Lung (tissue), 11 donors: ENCODE measurements at regions not wholly inside any gene's neighbourhood (a gene's known extent, or its start where the extent isn't known, plus 50 kb on each side); places are given as distances from the start of the nearest gene placed in this dataset.

Experiments
- ATAC-seq: fragments of 200-7000 bp; cut with Tn5 transposase; one replicate; pipeline ENCODE4 v1.9.1; 2020; ENCODE audit warnings: moderate number of reproducible peaks; ENCODE audit not compliant: insufficient read depth, low FRiP score
- DNase-seq, 3 donors: peaks; one replicate each; pipeline ENCODE4 v3.0.0-alpha.2; 2013 to 2017
- H3K27ac ChIP-seq, 2 donors: one replicate each; pipeline ENCODE4 v1.5.1; 2013; ENCODE audit warnings: mild to moderate bottlenecking in 2 of 2, moderate library complexity in 2 of 2, control low read depth in 1 of 2, inconsistent platforms in 1 of 2, low read depth in 1 of 2, low read length in 1 of 2
- H3K27me3 ChIP-seq, 3 donors: one replicate each; pipeline ENCODE4 v1.5.1; 2013; ENCODE audit warnings: low read length in 2 of 3; ENCODE audit not compliant: control insufficient read depth in 3 of 3, insufficient read depth in 3 of 3
- H3K36me3 ChIP-seq, 4 donors: one replicate each; pipeline ENCODE4 v1.5.1; 2013; ENCODE audit warnings: low read length in 4 of 4, mild to moderate bottlenecking in 1 of 4, moderate library complexity in 1 of 4; ENCODE audit not compliant: control insufficient read depth in 4 of 4, insufficient read depth in 4 of 4
- H3K4me1 ChIP-seq, 5 donors: one replicate each; pipeline ENCODE4 v1.5.1; 2013; ENCODE audit warnings: low read length in 5 of 5, mild to moderate bottlenecking in 2 of 5, moderate library complexity in 1 of 5; ENCODE audit not compliant: control insufficient read depth in 5 of 5, insufficient read depth in 5 of 5
- H3K4me3 ChIP-seq: one replicate; pipeline ENCODE4 v1.5.1; 2013; ENCODE audit warnings: mild to moderate bottlenecking, control low read depth, moderate library complexity
- H3K9ac ChIP-seq, 2 donors: one replicate each; pipeline ENCODE4 v1.5.1; 2013; ENCODE audit warnings: low read length in 2 of 2, control low read depth in 1 of 2; ENCODE audit not compliant: insufficient read depth in 1 of 2
- H3K9me3 ChIP-seq, 4 donors: one replicate each; pipeline ENCODE4 v1.5.1; 2013; ENCODE audit warnings: low read length in 3 of 4, mild to moderate bottlenecking in 1 of 4, moderate library complexity in 1 of 4; ENCODE audit not compliant: control insufficient read depth in 4 of 4, insufficient read depth in 3 of 4
- CTCF ChIP-seq: IDR thresholded peaks from 2 replicates; pipeline ENCODE4 v1.5.1; 2012; ENCODE audit warnings: mild to moderate bottlenecking; ENCODE audit errors: control extremely low read depth, extremely low read depth
- WGBS, 2 donors: extraction: QIAGEN DNeasy Blood & Tissue Kit; methylation state at CpG; one replicate each; pipeline ENCODE4 v1.1.7; 2013; 5-methylcytosine and 5-hydroxymethylcytosine counted together
- donor health status: control.
- donor health status: control.
- donor health status: Bipolar disorder and iron deficiency.
- donor health status: healthy.
- donor health status: DM: yes; HTN: yes; CAD: no.

GRCh38 chr6:28771401-28772267, 152.2 kb downstream of the TRIM27 start:
- H3K9me3 ChIP-seq: peaks cover 0 to 34% (median 0%) of the 10 kb centered on the region in 4 donors
- H3K9ac ChIP-seq: no peak overlapping the region
- H3K27ac ChIP-seq: no peak overlapping the region
- H3K4me1 ChIP-seq: no peaks in the 10 kb centered on the region
- no peaks in the 10 kb centered on the region for H3K36me3 ChIP-seq
- no peak for ATAC-seq
- WGBS, 2 donors: 16 to 20% methylated on average over 19 of the region's 19 CpGs
- H3K27me3 ChIP-seq: peaks cover 9 to 100% (median 99%) of the 10 kb centered on the region in 3 donors
- DNase-seq: no peak
- TF ChIP-seq CTCF: no peak
- H3K4me3 ChIP-seq: no peak overlapping the region

- Histone ChIP-seq H3K36me3 (no peaks in the 10 kb centered on the region), H3K9me3 (peaks cover 0 to 27% (median 0%) of the 10 kb centered on the region in 4 donors), H3K9ac (no peak overlapping the region), H3K27me3 (peaks cover 16 to 97% (median 97%) of the 10 kb centered on the region in 3 donors), H3K4me3 (no peak overlapping the region), H3K27ac (no peak overlapping the region), H3K4me1 (no peaks in the 10 kb centered on the region)
- no peak for TF ChIP-seq CTCF
- DNase-seq (no peak), ATAC-seq (no peak)
- WGBS, 2 donors: 6% methylated on average over 32 of the region's 32 CpGs
Observed at GRCh38 chr6:28772480-28773381, 151.1 kb downstream of the TRIM27 start.

GRCh38 chr6:28774292-28775051, 149.3 kb downstream of the TRIM27 start:
- H3K36me3 ChIP-seq: no peaks in the 10 kb centered on the region
- TF ChIP-seq CTCF: no peak
- H3K9ac ChIP-seq: no peak overlapping the region
- H3K4me1 ChIP-seq: no peaks in the 10 kb centered on the region
- no peak for DNase-seq
- H3K9me3 ChIP-seq: peaks cover 0 to 24% (median 0%) of the 10 kb centered on the region in 4 donors
- peaks cover 16 to 96% (median 95%) of the 10 kb centered on the region in 3 donors for H3K27me3 ChIP-seq
- ATAC-seq: no peak
- H3K27ac ChIP-seq: no peak overlapping the region
- WGBS, 2 donors: 10 to 11% methylated on average over 23 of the region's 23 CpGs
- no peak overlapping the region for H3K4me3 ChIP-seq
